ENCODE measurements at regions not wholly inside any gene's neighbourhood (a gene's known extent, or its start where the extent isn't known, plus 50 kb on each side); places are given as distances from the start of the nearest gene placed in this dataset.

DNA sequence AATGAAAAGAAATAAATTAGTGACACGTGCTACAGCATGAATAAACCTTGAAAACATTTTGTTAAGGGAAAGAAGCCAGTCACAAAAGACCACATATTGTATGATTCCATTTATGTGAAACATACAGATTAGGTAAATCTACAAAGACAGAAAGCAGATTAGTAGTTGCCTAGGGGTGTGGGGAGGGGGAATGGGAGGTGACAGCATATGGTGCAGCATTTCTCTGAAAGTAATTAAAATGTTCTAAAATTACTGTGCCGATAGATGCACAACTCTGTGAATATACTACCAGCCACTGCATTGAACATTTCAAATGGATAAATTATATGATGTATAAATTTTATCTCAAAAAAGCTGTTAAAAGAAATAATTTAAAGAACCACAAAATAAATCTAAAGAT lies 161.0 kb downstream of the TRIB2 start:
- Histone ChIP-seq H3K9me3 (no peaks in the 10 kb centered on the region), H3K4me3 (no peak overlapping the region), H3K36me3 (no peaks in the 10 kb centered on the region), H3K27me3 (no peaks in the 10 kb centered on the region), H3K27ac (no peak overlapping the region), H3K4me1 (no peaks in the 10 kb centered on the region)
- intact Hi-C loops (cut with DNase I), result no loop called here
- no peak for DNase-seq (ENCODE audit: low spot score in 2 of 2)
- TF ChIP-seq, protein P1, sequence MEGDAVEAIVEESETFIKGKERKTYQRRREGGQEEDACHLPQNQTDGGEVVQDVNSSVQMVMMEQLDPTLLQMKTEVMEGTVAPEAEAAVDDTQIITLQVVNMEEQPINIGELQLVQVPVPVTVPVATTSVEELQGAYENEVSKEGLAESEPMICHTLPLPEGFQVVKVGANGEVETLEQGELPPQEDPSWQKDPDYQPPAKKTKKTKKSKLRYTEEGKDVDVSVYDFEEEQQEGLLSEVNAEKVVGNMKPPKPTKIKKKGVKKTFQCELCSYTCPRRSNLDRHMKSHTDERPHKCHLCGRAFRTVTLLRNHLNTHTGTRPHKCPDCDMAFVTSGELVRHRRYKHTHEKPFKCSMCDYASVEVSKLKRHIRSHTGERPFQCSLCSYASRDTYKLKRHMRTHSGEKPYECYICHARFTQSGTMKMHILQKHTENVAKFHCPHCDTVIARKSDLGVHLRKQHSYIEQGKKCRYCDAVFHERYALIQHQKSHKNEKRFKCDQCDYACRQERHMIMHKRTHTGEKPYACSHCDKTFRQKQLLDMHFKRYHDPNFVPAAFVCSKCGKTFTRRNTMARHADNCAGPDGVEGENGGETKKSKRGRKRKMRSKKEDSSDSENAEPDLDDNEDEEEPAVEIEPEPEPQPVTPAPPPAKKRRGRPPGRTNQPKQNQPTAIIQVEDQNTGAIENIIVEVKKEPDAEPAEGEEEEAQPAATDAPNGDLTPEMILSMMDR (IDR thresholded peaks at IDR 0.05), result no peak

DNA sequence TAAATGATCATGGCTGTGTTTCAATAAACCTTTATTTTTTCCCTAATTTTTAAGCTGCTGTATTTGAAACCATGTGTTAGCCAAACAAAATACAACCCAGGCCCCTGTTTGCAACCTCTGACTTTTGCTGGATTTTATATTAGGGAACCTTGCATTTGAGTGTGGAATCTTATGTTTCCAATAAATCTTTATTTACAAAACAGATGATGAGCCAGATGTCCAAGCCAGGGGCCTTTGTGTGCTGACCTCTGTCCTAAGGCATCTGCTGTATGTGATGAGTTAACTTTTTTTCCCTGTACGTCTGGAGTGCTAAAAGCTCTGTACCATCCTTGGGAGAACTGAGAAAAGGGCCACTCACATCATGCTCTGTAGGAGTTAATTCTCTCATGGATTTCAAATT lies 162.9 kb downstream of the TRIB2 start:
- no peaks in the 10 kb centered on the region for H3K36me3 ChIP-seq
- no peaks in the 10 kb centered on the region for H3K4me1 ChIP-seq
- DNase-seq (ENCODE audit: low spot score in 2 of 2), result no peak
- no peaks in the 10 kb centered on the region for H3K27me3 ChIP-seq
- intact Hi-C loops (cut with DNase I), result no loop called here
- TF ChIP-seq, protein P1 (IDR thresholded peaks at IDR 0.05), result no peak
- H3K9me3 ChIP-seq, result no peaks in the 10 kb centered on the region
- H3K27ac ChIP-seq, result no peak overlapping the region
- no peak overlapping the region for H3K4me3 ChIP-seq

GRCh38 chr2:12881952-12882351 lies 165.2 kb downstream of the TRIB2 start:
- intact Hi-C loops (cut with DNase I), result no loop called here
- Histone ChIP-seq H3K27ac (no peak overlapping the region), H3K4me3 (no peak overlapping the region), H3K27me3 (no peaks in the 10 kb centered on the region), H3K36me3 (no peaks in the 10 kb centered on the region), H3K4me1 (no peaks in the 10 kb centered on the region), H3K9me3 (no peaks in the 10 kb centered on the region)
- TF ChIP-seq, protein P1 (IDR thresholded peaks at IDR 0.05), result no peak
- no peak for DNase-seq (ENCODE audit: low spot score in 2 of 2)

GRCh38 chr2:12882393-12882792 lies 165.7 kb downstream of the TRIB2 start:
- intact Hi-C loops (cut with DNase I), result no loop called here
- no peak overlapping the region for H3K27ac ChIP-seq
- no peak for DNase-seq (ENCODE audit: low spot score in 2 of 2)
- no peak overlapping the region for H3K4me3 ChIP-seq
- TF ChIP-seq, protein P1 (IDR thresholded peaks at IDR 0.05), result no peak
- H3K9me3 ChIP-seq, result no peaks in the 10 kb centered on the region
- H3K4me1 ChIP-seq, result no peaks in the 10 kb centered on the region
- H3K36me3 ChIP-seq, result no peaks in the 10 kb centered on the region
- H3K27me3 ChIP-seq, result no peaks in the 10 kb centered on the region

GRCh38 chr2:12883906-12884305 lies 167.2 kb downstream of the TRIB2 start:
- no peak for DNase-seq (ENCODE audit: low spot score in 2 of 2)
- H3K27ac ChIP-seq, result no peak overlapping the region

More at GRCh38 chr2:12883906-12884305, 167.2 kb downstream of the TRIB2 start:
- Histone ChIP-seq H3K27me3 (no peaks in the 10 kb centered on the region), H3K4me3 (no peak overlapping the region), H3K36me3 (no peaks in the 10 kb centered on the region), H3K9me3 (no peaks in the 10 kb centered on the region), H3K4me1 (no peaks in the 10 kb centered on the region)
- TF ChIP-seq, protein P1 (IDR thresholded peaks at IDR 0.05), result no peak
- intact Hi-C loops (cut with DNase I), result no loop called here
